Astrocyte of the cerebellum (primary cell): ENCODE measurements at regions not wholly inside any gene's neighbourhood (a gene's known extent, or its start where the extent isn't known, plus 50 kb on each side); places are given as distances from the start of the nearest gene placed in this dataset.

ENCODE experiments used
- DNase-seq: peaks from one replicate; pipeline ENCODE4 v3.0.0-alpha.2; 2011; ENCODE audit warnings: low read depth
- H3K4me3 ChIP-seq: 2 replicates; pipeline ENCODE4 v1.5.1; 2011; ENCODE audit warnings: mild to moderate bottlenecking, low read depth, low read length, moderate library complexity
- in situ Hi-C: cut with HindIII; loops from 2 replicates; pipeline ENCODE4 v1.10.0; 2017; ENCODE audit warnings: low sequenced_read_pairs
- TF ChIP-seq, protein P1 (sequence below): IDR thresholded peaks from 2 replicates; pipeline ENCODE4 v1.5.1; 2012; ENCODE audit warnings: low read length, low read depth, moderate library complexity, mild to moderate bottlenecking; ENCODE audit errors: missing control alignments

GRCh38 chr1:59156051-59156450 lies 140.8 kb upstream of the FGGY start:
- in situ Hi-C loops, result loop anchor here (10.0 kb wide), 1 partner anchor 371 kb away; the partner anchor contains the start of gene JUN
- no peak overlapping the region for H3K4me3 ChIP-seq
- TF ChIP-seq, protein P1, sequence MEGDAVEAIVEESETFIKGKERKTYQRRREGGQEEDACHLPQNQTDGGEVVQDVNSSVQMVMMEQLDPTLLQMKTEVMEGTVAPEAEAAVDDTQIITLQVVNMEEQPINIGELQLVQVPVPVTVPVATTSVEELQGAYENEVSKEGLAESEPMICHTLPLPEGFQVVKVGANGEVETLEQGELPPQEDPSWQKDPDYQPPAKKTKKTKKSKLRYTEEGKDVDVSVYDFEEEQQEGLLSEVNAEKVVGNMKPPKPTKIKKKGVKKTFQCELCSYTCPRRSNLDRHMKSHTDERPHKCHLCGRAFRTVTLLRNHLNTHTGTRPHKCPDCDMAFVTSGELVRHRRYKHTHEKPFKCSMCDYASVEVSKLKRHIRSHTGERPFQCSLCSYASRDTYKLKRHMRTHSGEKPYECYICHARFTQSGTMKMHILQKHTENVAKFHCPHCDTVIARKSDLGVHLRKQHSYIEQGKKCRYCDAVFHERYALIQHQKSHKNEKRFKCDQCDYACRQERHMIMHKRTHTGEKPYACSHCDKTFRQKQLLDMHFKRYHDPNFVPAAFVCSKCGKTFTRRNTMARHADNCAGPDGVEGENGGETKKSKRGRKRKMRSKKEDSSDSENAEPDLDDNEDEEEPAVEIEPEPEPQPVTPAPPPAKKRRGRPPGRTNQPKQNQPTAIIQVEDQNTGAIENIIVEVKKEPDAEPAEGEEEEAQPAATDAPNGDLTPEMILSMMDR, result no peak
- DNase-seq, result no peak

GRCh38 chr1:59156526-59157199 lies 140.2 kb upstream of the FGGY start:
- DNase-seq, result peak; percentile 76
- TF ChIP-seq, protein P1, result no peak
- in situ Hi-C loops, result loop anchor here (10.0 kb wide), 1 partner anchor 372 kb away; the partner anchor contains the start of gene JUN
- no peak overlapping the region for H3K4me3 ChIP-seq

- no peak for DNase-seq
- TF ChIP-seq, protein P1, result no peak
- in situ Hi-C loops, result loop anchor here (10.0 kb wide), 1 partner anchor 374 kb away; the partner anchor contains the start of gene JUN
- no peak overlapping the region for H3K4me3 ChIP-seq
Measured at GRCh38 chr1:59158321-59158720, 138.6 kb upstream of the FGGY start.

DNA sequence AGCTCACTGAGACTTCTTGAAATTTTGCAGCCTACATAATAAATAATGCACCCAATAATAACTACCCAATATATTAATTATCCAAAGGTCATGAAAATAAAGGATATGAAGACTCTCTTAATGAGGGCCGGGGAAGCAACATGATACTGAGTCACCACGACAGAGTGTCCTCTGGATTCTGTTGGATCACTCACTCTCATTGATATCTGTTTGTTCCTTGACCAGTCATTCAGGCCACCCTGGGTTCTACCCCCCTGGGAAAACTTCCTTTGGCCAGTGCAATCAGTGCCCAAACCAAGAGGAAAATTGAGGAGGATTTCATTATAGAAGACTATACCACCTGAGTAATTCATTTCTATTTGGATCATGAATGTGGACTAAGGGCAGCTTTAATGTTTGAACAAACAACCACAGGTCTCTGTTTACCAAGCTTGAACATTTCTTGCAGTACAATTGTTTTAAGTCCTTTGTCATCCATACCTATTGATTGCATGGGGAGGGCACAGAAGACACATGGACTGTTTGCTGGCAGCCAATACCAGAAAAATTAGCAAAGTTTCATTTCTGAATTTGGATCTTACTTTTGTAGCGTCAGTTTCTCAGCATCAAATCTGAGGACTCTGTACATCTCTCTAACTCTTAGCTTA lies 137.2 kb upstream of the FGGY start:
- DNase-seq, result no peak
- TF ChIP-seq, protein P1, result no peak
- H3K4me3 ChIP-seq, result no peak overlapping the region
- in situ Hi-C loops, result loop anchor here (5.0 to 10.0 kb wide), 2 partner anchors 38 to 375 kb away; partner anchors contain the start of gene JUN

GRCh38 chr1:59161136-59161535 lies 135.8 kb upstream of the FGGY start:
- TF ChIP-seq, protein P1, result no peak
- no peak overlapping the region for H3K4me3 ChIP-seq
- no peak for DNase-seq
- in situ Hi-C loops, result loop anchor here (5.0 kb wide), 1 partner anchor 36 kb away; no protein-coding TSS in a partner anchor

GRCh38 chr1:59162665-59163064 lies 134.2 kb upstream of the FGGY start:
- in situ Hi-C loops, result loop anchor here (5.0 kb wide), 1 partner anchor 35 kb away; no protein-coding TSS in a partner anchor
- TF ChIP-seq, protein P1, result no peak
- no peak for DNase-seq
- H3K4me3 ChIP-seq, result no peak overlapping the region
